WTC11 (cell line): ENCODE measurements at regions not wholly inside any gene's neighbourhood (a gene's known extent, or its start where the extent isn't known, plus 50 kb on each side); places are given as distances from the start of the nearest gene placed in this dataset.

Source experiments
- FOXK1 ChIP-seq: sonication (generic); formaldehyde crosslinking; IDR thresholded peaks from 2 replicates; pipeline ENCODE4 v1.8.0; 2022; ENCODE audit warnings: mild to moderate bottlenecking, moderate library complexity, missing genetic modification reagents
- NR2C2 ChIP-seq: sonication (generic); formaldehyde crosslinking; IDR thresholded peaks from 2 replicates; pipeline ENCODE4 v1.8.0; 2022; ENCODE audit warnings: mild to moderate bottlenecking, missing genetic modification reagents
- SMAD3 ChIP-seq: sonication (generic); formaldehyde crosslinking; IDR thresholded peaks from 2 replicates; pipeline ENCODE4 v1.8.0; 2022; ENCODE audit warnings: missing genetic modification reagents, mild to moderate bottlenecking, borderline replicate concordance
- SP1 ChIP-seq: sonication (generic); formaldehyde crosslinking; conservative IDR thresholded peaks from 2 replicates; pipeline ENCODE4 v1.8.1; 2022; ENCODE audit warnings: missing genetic modification reagents
- TEAD4 ChIP-seq: sonication (generic); formaldehyde crosslinking; IDR thresholded peaks from 2 replicates; pipeline ENCODE4 v1.8.0; 2022; ENCODE audit warnings: mild to moderate bottlenecking, missing genetic modification reagents
- ZNF317 ChIP-seq: sonication (generic); formaldehyde crosslinking; IDR thresholded peaks from 2 replicates; pipeline ENCODE4 v1.8.1; 2023; ENCODE audit warnings: low read depth, mild to moderate bottlenecking, moderate library complexity, missing genetic modification reagents, borderline replicate concordance
- TF ChIP-seq, protein P1 (sequence below): sonication (generic); formaldehyde crosslinking; IDR thresholded peaks from 2 replicates; pipeline ENCODE4 v1.8.1; 2023; ENCODE audit warnings: mild to moderate bottlenecking, moderate library complexity, missing genetic modification reagents
- TF ChIP-seq, protein P2 (sequence below): fragments of 200-600 bp; IDR thresholded peaks from 2 replicates; pipeline ENCODE4 v1.8.0; 2022; ENCODE audit warnings: antibody characterized with exemption
- TF ChIP-seq, protein P3 (sequence below): sonication (generic); formaldehyde crosslinking; IDR thresholded peaks from 2 replicates; pipeline ENCODE4 v1.8.0; 2022; ENCODE audit warnings: mild to moderate bottlenecking, missing genetic modification reagents
- TF ChIP-seq, protein P4 (sequence below): sonication (generic); formaldehyde crosslinking; IDR thresholded peaks from 2 replicates; pipeline ENCODE4 v1.8.1; 2022; ENCODE audit warnings: missing genetic modification reagents, borderline replicate concordance

DNA sequence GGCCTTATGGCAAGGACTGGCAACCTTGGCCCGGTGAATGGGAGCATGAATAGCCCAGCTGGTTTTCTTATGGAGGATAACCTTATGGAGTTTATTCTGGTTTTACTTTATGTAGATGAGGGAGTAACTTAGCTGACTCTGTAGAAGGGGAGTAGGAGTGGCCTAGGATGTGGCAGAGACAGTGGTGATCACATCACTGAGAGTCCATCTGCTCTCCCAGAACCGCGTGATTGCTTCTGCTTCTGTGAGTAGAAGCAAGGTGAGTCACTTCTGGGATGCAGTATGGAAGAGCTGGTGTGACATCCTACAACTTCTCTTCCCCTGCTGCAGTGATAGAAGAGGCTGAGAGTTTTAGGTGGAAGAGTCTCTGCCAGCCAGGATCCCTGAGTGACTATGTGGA is 129.2 kb downstream of the RPS24 start:
- TF ChIP-seq SMAD3 (CRISPR knock-in tag) (no peak), ZNF317 (CRISPR knock-in tag) (no peak), NR2C2 (no peak), TEAD4 (no peak), SP1 (no peak), FOXK1 (CRISPR knock-in tag) (no peak)
- TF ChIP-seq, protein P1, sequence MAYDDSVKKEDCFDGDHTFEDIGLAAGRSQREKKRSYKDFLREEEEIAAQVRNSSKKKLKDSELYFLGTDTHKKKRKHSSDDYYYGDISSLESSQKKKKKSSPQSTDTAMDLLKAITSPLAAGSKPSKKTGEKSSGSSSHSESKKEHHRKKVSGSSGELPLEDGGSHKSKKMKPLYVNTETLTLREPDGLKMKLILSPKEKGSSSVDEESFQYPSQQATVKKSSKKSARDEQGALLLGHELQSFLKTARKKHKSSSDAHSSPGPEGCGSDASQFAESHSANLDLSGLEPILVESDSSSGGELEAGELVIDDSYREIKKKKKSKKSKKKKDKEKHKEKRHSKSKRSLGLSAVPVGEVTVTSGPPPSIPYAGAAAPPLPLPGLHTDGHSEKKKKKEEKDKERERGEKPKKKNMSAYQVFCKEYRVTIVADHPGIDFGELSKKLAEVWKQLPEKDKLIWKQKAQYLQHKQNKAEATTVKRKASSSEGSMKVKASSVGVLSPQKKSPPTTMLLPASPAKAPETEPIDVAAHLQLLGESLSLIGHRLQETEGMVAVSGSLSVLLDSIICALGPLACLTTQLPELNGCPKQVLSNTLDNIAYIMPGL = no peak
- TF ChIP-seq, protein P2, sequence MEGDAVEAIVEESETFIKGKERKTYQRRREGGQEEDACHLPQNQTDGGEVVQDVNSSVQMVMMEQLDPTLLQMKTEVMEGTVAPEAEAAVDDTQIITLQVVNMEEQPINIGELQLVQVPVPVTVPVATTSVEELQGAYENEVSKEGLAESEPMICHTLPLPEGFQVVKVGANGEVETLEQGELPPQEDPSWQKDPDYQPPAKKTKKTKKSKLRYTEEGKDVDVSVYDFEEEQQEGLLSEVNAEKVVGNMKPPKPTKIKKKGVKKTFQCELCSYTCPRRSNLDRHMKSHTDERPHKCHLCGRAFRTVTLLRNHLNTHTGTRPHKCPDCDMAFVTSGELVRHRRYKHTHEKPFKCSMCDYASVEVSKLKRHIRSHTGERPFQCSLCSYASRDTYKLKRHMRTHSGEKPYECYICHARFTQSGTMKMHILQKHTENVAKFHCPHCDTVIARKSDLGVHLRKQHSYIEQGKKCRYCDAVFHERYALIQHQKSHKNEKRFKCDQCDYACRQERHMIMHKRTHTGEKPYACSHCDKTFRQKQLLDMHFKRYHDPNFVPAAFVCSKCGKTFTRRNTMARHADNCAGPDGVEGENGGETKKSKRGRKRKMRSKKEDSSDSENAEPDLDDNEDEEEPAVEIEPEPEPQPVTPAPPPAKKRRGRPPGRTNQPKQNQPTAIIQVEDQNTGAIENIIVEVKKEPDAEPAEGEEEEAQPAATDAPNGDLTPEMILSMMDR = no peak
- TF ChIP-seq, protein P3, sequence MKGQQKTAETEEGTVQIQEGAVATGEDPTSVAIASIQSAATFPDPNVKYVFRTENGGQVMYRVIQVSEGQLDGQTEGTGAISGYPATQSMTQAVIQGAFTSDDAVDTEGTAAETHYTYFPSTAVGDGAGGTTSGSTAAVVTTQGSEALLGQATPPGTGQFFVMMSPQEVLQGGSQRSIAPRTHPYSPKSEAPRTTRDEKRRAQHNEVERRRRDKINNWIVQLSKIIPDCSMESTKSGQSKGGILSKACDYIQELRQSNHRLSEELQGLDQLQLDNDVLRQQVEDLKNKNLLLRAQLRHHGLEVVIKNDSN (CRISPR knock-in tag) = no peak
- TF ChIP-seq, protein P4, sequence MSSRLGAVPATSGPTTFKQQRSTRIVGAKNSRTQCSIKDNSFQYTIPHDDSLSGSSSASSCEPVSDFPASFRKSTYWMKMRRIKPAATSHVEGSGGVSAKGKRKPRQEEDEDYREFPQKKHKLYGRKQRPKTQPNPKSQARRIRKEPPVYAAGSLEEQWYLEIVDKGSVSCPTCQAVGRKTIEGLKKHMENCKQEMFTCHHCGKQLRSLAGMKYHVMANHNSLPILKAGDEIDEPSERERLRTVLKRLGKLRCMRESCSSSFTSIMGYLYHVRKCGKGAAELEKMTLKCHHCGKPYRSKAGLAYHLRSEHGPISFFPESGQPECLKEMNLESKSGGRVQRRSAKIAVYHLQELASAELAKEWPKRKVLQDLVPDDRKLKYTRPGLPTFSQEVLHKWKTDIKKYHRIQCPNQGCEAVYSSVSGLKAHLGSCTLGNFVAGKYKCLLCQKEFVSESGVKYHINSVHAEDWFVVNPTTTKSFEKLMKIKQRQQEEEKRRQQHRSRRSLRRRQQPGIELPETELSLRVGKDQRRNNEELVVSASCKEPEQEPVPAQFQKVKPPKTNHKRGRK (CRISPR knock-in tag) = no peak
